Posterior vena cava (tissue), 2 donors: ENCODE measurements at regions not wholly inside any gene's neighbourhood (a gene's known extent, or its start where the extent isn't known, plus 50 kb on each side); places are given as distances from the start of the nearest gene placed in this dataset.

ENCODE experiments used
- DNase-seq: peaks from one replicate; pipeline ENCODE4 v3.0.0-alpha.2; 2020; ENCODE audit warnings: low spot score
- intact Hi-C, 2 donors: fragments of 100-400 bp; cut with DNase I; formaldehyde crosslinking; loops; one replicate each; pipeline versions ENCODE4 v1.14.1 to v1.14.2; 2022 to 2023
- donor health status: DM: yes; HTN: yes; CAD: no.
- donor health status: DM: yes; HTN: yes; CAD: no.

DNA sequence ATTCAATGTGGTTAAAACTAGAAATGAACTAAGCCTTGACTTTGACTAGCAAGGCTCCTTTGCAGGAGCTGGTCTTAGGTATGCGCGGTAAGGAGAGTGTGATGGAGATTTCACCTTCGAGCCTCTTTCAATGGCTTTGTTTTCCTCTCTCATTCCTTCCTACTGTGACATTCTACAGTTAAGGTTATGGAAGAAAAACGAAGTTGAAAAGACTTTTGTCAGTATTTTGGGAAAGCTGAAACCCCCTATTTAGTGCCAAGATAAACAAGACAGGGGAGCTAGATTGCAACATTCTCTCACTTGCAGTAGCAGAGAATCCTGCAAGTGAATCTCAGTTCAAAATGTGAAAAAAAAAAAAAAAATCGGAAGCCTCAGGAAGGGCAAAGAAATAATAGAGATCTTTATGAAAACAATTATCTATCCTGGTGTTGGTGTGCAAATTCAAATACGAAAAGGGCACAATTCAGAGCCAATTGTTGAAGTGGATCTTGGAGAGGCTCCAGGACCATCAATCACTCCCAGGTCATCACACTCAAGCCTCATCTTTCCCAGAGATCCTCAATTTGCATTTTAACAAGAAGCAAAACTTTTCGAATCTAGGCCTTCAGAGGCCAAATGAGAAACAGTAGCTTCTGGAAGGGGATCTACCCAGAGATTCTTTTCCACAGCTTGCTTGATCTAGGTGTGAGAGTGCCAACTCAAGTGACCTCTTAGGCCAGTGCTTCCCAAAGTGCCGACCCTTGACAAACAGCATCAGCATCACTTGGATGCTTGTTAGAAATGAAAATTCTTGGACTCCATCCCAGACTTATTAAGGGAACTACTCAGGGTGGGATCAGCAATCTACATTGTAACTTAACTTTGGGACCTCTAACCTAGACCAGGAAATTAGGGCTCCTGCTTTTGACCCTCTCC lies 163.8 kb downstream of the INHBA start:
- DNase-seq = no peak
- intact Hi-C loops = loop anchor here in 1 of 2 donors (5.0 kb wide), 1 partner anchor 1517 kb away; no protein-coding TSS in a partner anchor

DNA sequence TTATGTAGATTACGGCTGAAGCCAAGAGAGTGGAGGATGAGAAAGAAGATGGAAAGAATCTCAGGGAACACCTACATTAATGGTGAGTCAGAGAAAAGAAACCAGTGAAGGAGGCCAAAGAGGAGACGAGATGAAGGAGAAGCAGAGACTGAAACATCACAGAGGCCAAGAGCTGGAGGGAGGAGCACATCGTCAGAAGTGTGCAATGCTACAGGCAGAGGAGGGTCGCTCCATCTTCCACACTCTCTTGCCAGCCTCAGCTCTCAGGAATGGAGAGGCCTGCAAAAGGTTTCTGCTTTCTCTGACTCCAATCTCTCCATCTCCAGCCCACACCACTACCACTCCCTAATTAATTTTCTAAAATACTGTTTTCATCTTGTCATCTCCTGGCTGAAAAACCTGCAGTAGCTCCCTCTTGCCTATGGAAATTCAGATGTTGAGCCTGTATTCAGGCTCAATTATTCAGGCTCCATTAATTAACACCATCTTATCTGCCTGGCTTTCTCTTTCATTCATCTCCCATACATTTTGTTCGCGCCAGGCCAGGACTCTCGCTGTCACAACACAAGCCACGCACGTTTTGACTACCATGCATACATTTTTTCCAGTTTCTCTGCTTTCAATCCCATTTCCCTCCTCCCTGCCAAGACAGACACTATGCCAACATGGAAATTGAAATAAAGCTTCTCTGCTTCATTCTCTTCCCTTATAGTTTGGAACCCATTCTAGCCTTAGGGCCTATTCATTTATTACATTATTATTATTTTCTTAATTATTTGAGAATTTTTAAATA lies 165.8 kb downstream of the INHBA start:
- DNase-seq = no peak

DNA sequence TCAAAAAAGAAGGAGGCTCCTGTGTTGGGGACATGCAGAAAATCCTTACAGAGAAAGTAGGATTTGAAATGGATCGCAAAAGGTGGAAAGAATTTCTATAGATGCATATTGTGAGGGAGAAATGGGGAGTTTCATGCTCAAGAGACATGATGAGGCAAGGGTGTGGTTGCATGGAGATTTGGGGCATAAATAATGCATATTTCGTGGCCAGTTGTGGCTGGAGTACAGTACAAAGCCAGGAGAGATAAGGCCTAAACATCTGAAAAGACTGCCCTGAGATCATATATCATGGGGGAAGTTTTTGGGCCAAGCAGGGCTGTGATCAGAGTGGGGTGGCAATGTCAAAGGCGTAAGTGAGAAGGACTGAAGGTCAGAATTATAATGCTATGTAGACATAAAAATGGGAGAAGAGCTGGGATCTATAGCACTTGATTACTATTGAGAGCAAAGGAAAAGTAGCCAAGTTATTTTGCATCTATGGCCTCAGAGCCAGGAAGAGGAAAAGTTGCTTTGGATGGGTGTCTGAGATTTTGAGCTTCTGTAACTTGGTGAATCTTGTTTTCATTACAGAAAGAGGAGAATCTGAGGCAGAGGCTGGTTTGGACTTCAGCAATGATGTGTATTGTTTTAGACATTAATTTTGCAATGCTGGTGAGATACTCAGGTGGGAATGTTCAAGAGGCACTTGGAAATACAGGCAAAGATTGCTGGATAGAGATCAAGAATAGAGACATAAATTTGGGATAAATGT lies 166.6 kb downstream of the INHBA start:
- intact Hi-C loops = loop anchor here in 1 of 2 donors (5.0 kb wide), 1 partner anchor 1514 kb away; no protein-coding TSS in a partner anchor
- DNase-seq = no peak

More for the DNA sequence above, 165.8 kb downstream of the INHBA start:
- intact Hi-C loops = loop anchor here in 1 of 2 donors (5.0 kb wide), 1 partner anchor 1515 kb away; no protein-coding TSS in a partner anchor

- DNase-seq = no peak
- intact Hi-C loops = no loop called here
These were observed 173.1 kb downstream of the INHBA start for GRCh38 chr7:41529831-41530230.

DNA sequence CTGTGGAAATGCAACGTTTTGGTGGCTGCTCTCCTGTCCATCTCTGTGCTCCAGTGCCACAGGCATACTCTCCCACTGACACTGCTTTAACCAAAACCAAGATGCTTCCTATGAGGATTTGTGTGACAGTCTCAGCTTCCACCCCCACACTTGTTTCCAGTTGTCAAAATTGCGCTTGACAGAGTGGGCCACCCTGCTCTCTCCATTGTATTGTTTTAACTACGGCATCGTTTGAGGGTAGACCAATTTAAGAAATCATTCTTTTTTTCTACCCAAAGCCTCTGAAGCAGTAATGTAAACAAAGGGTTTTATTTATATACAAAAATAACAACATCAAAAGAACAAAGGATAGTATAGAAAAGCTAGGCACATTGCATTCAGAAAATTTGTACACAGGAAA lies 178.0 kb downstream of the INHBA start:
- intact Hi-C loops = no loop called here
- no peak for DNase-seq

DNA sequence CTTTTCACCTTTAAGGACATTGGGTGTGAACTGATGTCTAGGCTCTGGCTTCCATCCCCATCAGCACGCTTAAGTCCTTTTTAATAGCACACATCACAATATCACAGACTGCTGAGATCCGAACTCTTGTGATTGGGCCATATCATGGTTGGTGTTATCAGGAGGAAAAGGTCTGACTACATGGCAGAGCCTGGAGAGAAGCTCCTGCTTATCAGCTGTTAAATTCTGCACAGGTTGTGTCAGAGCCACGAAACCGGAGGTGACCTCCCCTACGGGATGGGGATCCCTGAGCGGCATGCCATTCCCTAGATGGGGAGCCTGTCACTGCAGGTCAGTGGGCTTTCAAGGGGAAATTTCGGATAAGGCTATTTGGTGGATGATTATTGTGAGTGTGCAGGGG lies 182.4 kb downstream of the INHBA start:
- intact Hi-C loops = no loop called here
- DNase-seq = peak; percentile 56

GRCh38 chr7:41517771-41518170 lies 185.1 kb downstream of the INHBA start:
- intact Hi-C loops = no loop called here
- no peak for DNase-seq

- intact Hi-C loops = no loop called here
- no peak for DNase-seq
These were observed 194.1 kb downstream of the INHBA start for GRCh38 chr7:41508755-41509154.

DNA sequence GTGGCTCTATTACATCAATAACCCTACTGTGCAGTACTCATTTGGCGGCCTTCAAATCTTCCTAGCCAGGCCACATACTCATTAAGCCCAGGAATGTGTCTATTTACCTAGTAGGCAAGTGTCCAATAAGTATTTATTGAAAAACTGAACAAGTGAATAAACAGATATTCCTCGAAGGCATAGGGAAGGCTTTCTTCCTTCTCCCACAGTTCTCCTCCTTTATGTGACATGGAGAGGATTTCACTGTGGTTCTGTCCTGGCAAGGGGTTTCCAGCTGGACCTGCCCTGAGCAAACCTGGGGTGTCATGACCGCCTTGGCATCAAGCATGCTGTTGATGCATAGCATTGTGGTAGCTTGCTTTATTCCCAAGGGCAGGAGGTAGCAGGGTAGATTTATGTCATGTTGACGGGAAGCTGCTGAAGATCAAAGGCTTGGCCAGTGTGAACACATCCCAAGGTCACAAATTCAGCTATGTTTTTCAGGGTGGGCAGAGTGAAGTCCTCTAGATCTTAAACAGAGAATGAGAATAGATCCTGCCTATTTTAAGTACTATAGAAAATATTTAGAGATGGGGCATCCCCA lies 195.1 kb downstream of the INHBA start:
- DNase-seq = no peak
- intact Hi-C loops = no loop called here

DNA sequence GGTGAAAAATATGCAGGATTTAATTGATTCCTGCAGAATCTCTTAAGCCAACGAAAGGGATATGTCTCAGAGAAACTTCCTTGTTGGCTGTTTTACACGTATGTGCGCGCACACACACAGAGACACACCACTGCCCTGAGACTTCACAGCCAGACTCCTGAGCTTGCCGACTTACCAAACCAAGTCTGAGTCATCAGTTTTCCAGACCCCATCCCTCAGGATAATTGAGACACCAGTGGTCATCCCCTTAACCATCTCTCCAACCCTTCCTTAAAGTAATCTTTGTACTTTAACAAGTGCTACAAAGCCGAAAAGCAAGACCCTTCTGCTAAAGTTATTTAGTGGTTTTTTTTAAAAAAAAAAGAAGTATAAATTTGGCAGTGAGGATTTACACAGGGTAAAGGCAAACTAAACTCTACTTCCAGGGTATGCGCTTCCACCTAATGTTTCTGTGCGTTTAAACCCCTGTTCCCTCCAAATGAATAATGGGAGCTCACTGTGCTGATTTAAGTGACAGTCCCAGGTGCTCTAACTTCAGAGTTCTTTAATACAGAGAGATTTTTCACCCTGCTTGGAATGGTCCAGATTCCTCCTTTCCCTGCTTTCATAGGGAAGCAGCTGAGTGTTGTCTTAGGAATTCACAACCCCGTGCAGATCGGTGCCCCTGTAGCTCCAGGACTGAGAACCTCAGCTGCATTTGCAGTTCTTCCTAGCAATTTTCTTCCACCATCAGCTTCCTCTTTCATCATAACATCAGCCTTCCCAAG lies 198.5 kb downstream of the INHBA start:
- intact Hi-C loops = no loop called here
- DNase-seq = no peak

- DNase-seq = no peak
- intact Hi-C loops = no loop called here
These were observed 199.5 kb downstream of the INHBA start for GRCh38 chr7:41503438-41503837.

- intact Hi-C loops = no loop called here
These were observed 201.4 kb downstream of the INHBA start for GRCh38 chr7:41501466-41501865.

DNA sequence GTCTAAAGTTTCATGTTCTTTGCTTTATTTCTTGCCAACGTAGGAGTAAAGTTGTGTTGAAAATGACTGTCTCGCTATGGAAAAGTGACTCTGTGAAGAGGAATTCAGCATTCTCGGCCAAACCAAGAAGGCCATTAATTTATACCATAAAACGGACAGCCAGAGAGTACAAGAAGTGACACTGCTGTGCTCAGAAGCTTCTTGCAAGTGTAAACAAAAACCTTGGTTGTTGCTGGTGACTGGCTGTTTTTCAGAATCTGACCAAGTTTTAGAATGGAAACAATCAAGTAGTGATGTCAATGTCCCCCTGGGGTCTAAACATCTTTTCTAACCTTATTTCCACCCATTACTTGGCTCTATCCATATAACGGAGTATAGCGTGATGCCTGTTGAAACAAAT lies 201.9 kb downstream of the INHBA start:
- no peak for DNase-seq
- intact Hi-C loops = no loop called here

More at GRCh38 chr7:41501466-41501865, 201.4 kb downstream of the INHBA start:
- no peak for DNase-seq

DNA sequence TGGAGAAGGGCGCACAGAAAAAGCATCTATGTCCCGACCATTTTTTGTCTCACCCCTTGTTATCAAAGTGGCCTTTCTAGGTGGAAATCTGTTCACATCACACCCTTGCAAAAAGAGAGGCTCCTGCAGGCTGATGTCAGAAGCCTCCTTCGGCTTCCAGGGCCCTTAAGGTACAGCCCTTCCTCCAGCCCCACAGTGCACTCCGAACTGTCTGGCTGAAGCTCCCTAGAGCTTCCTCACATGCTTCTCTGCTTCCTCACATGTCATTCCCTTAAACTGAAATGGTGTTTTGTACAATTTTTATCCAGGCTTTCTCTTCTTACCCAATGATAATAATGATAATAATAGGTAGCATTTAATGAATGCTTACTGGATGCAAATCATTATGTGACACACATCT lies 210.3 kb downstream of the INHBA start:
- intact Hi-C loops = no loop called here
- no peak for DNase-seq

DNA sequence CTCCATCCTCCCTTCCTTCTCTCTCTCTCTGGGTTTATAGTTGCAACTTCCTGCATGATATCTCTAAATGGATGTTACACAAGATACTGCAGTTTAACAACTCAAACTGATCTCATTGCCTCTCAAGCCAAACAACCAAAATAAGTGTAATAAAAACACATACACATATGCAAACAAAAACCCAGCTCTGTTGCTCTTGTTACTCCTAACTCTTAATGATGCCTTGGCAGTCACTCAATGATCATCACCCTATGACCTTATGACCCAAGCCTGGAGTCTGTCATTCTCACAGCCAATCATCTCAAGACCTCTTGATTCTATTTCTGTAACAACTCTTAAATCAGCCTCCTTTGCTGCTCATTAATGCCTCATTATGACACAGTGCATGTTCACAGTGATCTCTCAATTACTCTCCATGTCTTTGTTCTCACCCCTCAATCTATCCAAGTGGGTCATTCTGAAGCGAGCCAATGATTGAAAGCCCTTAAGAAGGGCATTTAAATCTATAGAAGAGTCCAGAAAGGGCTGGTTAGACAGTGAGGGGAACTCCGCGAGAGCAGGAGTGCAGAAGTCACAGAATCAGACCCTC lies 210.9 kb downstream of the INHBA start:
- intact Hi-C loops = no loop called here
- no peak for DNase-seq

- intact Hi-C loops = no loop called here
- DNase-seq = no peak
These were observed 211.6 kb downstream of the INHBA start for GRCh38 chr7:41491308-41491707.

DNA sequence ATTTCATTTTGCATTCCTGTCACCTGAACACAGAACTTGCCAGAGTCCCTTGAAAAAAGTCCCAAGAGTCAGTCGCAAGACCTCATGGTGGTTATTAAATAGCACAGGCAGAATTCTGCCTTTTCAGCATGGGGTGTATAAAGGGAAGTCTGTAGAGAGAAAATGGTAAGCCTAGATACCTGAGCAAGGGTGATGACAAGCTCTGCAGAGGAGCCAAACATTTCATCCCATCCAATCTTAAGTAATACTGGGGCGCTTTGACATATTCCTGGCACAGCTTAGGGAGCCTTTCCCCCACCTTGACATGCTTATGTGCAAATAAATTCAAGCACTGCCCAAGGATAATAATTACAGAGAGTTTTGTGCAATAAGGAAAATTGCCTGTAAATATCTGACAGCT lies 213.0 kb downstream of the INHBA start:
- intact Hi-C loops = no loop called here
- no peak for DNase-seq
